ENCODE measurements at regions not wholly inside any gene's neighbourhood (a gene's known extent, or its start where the extent isn't known, plus 50 kb on each side); places are given as distances from the start of the nearest gene placed in this dataset.
"Not testable (repeated sequence)": the region's sequence is repeated elsewhere in the genome, so short reads cannot be mapped to it uniquely, and the experiment has no call there.

DNA sequence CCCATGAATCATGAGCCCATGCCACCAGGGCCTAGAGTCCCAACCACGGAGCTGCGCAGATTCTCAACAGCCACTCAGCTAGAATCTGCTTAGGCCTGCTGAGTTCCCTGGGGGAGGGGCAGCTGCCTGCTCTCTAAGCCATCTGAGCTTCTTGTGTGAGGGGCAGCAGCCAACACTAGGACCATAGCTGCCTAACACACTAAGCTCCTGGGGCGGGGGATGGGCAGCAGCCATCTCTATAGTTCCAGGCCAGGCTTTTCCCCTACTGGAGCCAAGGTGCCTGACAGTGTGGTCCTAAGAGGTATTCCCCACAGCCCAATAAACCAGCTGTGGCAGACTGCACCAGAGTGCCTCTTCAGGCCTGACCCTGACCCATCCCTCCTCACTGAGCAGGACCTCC lies 255.9 kb upstream of the ACO1 start:
- FAIRE-seq, result no peak

DNA sequence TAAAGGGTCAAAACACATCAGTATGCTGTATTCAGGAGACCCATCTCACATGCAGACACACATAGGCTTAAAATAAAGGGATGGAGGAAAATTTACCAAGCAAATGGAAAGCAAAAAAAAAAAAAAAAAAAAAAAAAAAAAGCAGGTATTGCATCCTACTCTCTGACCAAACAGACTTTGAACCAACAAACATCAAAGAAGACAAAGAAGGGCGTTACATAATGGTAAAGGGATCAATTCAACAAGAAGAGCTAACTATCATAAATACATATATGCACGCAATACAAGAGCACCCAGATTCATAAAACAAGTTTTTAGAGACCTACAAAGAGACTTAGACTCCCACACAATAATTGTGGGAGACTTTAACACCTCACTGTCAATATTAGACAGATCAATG lies 253.7 kb upstream of the ACO1 start:
- H3K27me3 ChIP-seq (ENCODE audit: control insufficient read depth, extremely low read depth, insufficient read depth, low read length); DNase-seq (ENCODE audit: low read depth, low spot score); H3K4me3 ChIP-seq (ENCODE audit: control insufficient read depth in 2 of 3, extremely low read depth in 1 of 3, insufficient read depth in 2 of 3, low read depth in 1 of 3, low read length in 3 of 3); dilution Hi-C loops (cut with MboI; ENCODE audit: extremely low pct_ligation_motif_present, low sequenced_read_pairs); H2AFZ ChIP-seq (ENCODE audit: control insufficient read depth, low read length); H3K36me3 ChIP-seq (ENCODE audit: control insufficient read depth in 2 of 2, extremely low read depth in 1 of 2, insufficient read depth in 2 of 2, low read length in 2 of 2); H3K4me1 ChIP-seq (ENCODE audit: control insufficient read depth, extremely low read depth, insufficient read depth, low read length); H3K9ac ChIP-seq (ENCODE audit: control insufficient read depth, extremely low read depth, insufficient read depth, low read length); H3K9me1 ChIP-seq (ENCODE audit: control insufficient read depth, extremely low read depth, insufficient read depth, low read length); H3K27ac ChIP-seq (ENCODE audit: control insufficient read depth, insufficient read depth, low read length); H4K20me1 ChIP-seq (ENCODE audit: control insufficient read depth, extremely low read depth, insufficient read depth, low read length); H3K9me3 ChIP-seq (ENCODE audit: control insufficient read depth, low read depth, low read length); H3K79me2 ChIP-seq (ENCODE audit: control insufficient read depth, insufficient read depth, low read length); FAIRE-seq; H3K4me2 ChIP-seq (ENCODE audit: control insufficient read depth, extremely low read depth, insufficient read depth, low read depth, low read length): not testable (repeated sequence)

More for the DNA sequence above, 255.9 kb upstream of the ACO1 start:
- Histone ChIP-seq H3K4me1 (ENCODE audit: control insufficient read depth, extremely low read depth, insufficient read depth, low read length) (no peaks in the 10 kb centered on the region), H3K27me3 (ENCODE audit: control insufficient read depth, extremely low read depth, insufficient read depth, low read length) (no peaks in the 10 kb centered on the region), H3K4me2 (ENCODE audit: control insufficient read depth, extremely low read depth, insufficient read depth, low read depth, low read length) (no peak overlapping the region), H3K9me1 (ENCODE audit: control insufficient read depth, extremely low read depth, insufficient read depth, low read length) (no peaks in the 10 kb centered on the region), H3K27ac (ENCODE audit: control insufficient read depth, insufficient read depth, low read length) (no peak overlapping the region), H3K9ac (ENCODE audit: control insufficient read depth, extremely low read depth, insufficient read depth, low read length) (no peak overlapping the region), H3K4me3 (ENCODE audit: control insufficient read depth in 2 of 3, extremely low read depth in 1 of 3, insufficient read depth in 2 of 3, low read depth in 1 of 3, low read length in 3 of 3) (no peak overlapping the region), H3K9me3 (ENCODE audit: control insufficient read depth, low read depth, low read length) (peaks cover 2% of the 10 kb centered on the region), H2AFZ (ENCODE audit: control insufficient read depth, low read length) (no peak overlapping the region), H3K79me2 (ENCODE audit: control insufficient read depth, insufficient read depth, low read length) (no peaks in the 10 kb centered on the region), H4K20me1 (ENCODE audit: control insufficient read depth, extremely low read depth, insufficient read depth, low read length) (no peaks in the 10 kb centered on the region), H3K36me3 (ENCODE audit: control insufficient read depth in 2 of 2, extremely low read depth in 1 of 2, insufficient read depth in 2 of 2, low read length in 2 of 2) (no peaks in the 10 kb centered on the region)
- DNase-seq (ENCODE audit: low read depth, low spot score), result no peak
- dilution Hi-C loops (cut with MboI; ENCODE audit: extremely low pct_ligation_motif_present, low sequenced_read_pairs), result no loop called here
- TF ChIP-seq, protein P1, sequence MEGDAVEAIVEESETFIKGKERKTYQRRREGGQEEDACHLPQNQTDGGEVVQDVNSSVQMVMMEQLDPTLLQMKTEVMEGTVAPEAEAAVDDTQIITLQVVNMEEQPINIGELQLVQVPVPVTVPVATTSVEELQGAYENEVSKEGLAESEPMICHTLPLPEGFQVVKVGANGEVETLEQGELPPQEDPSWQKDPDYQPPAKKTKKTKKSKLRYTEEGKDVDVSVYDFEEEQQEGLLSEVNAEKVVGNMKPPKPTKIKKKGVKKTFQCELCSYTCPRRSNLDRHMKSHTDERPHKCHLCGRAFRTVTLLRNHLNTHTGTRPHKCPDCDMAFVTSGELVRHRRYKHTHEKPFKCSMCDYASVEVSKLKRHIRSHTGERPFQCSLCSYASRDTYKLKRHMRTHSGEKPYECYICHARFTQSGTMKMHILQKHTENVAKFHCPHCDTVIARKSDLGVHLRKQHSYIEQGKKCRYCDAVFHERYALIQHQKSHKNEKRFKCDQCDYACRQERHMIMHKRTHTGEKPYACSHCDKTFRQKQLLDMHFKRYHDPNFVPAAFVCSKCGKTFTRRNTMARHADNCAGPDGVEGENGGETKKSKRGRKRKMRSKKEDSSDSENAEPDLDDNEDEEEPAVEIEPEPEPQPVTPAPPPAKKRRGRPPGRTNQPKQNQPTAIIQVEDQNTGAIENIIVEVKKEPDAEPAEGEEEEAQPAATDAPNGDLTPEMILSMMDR (optimal IDR thresholded peaks at IDR 0.05 in 1 of 3, IDR thresholded peaks at IDR 0.05 in 1 of 3, conservative IDR thresholded peaks at IDR 0.05 in 1 of 3; ENCODE audit: extremely low read depth in 1 of 3, insufficient read depth in 2 of 3, low read length in 3 of 3), result no peak
- TF ChIP-seq EZH2 (IDR thresholded peaks at IDR 0.05; ENCODE audit: low read length), result no peak

DNA sequence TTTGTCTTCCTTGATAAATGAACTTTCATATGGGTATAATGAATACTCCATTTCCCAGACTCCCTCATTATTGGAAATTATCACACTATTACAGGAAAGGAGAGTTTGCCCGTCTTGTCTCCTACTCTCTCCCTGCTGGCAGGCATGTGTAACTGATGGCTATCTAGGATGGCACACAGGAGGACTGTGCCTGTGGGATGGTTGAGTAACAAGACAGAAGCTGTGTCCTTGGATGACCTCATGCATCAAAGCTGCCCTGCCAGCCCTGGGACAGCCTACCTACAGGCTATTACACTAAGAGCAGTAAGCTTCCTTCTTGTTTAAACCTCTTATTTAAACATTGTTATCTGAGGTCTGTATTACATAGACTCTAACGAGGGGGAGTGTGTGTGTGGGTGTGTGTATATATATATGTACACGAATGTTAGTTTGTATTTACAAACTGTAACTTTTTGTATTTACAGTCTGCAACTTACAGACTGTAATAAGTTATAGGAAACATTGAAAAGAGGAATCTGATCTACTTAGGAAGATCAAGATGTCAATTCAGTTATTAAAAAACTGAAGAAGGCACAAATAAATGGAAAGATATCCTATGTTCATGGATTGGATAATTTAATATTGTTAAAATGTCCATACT lies 247.6 kb upstream of the ACO1 start:
- no peak overlapping the region for H3K4me3 ChIP-seq (ENCODE audit: control insufficient read depth in 2 of 3, extremely low read depth in 1 of 3, insufficient read depth in 2 of 3, low read depth in 1 of 3, low read length in 3 of 3)
- no peaks in the 10 kb centered on the region for H3K27me3 ChIP-seq (ENCODE audit: control insufficient read depth, extremely low read depth, insufficient read depth, low read length)
- no peak overlapping the region for H2AFZ ChIP-seq (ENCODE audit: control insufficient read depth, low read length)
- no peaks in the 10 kb centered on the region for H3K9me3 ChIP-seq (ENCODE audit: control insufficient read depth, low read depth, low read length)
- H3K4me1 ChIP-seq (ENCODE audit: control insufficient read depth, extremely low read depth, insufficient read depth, low read length), result no peaks in the 10 kb centered on the region
- no peaks in the 10 kb centered on the region for H3K79me2 ChIP-seq (ENCODE audit: control insufficient read depth, insufficient read depth, low read length)
- no peak for TF ChIP-seq EZH2 (IDR thresholded peaks at IDR 0.05; ENCODE audit: low read length)
- TF ChIP-seq, protein P1 (optimal IDR thresholded peaks at IDR 0.05 in 1 of 3, IDR thresholded peaks at IDR 0.05 in 1 of 3, conservative IDR thresholded peaks at IDR 0.05 in 1 of 3; ENCODE audit: extremely low read depth in 1 of 3, insufficient read depth in 2 of 3, low read length in 3 of 3), result peak in 1 of 3 experiments; percentile 19
- H3K9ac ChIP-seq (ENCODE audit: control insufficient read depth, extremely low read depth, insufficient read depth, low read length), result no peak overlapping the region
- no peaks in the 10 kb centered on the region for H3K9me1 ChIP-seq (ENCODE audit: control insufficient read depth, extremely low read depth, insufficient read depth, low read length)
- no peak for DNase-seq (ENCODE audit: low read depth, low spot score)
- no peak overlapping the region for H3K4me2 ChIP-seq (ENCODE audit: control insufficient read depth, extremely low read depth, insufficient read depth, low read depth, low read length)
- FAIRE-seq, result no peak
- H4K20me1 ChIP-seq (ENCODE audit: control insufficient read depth, extremely low read depth, insufficient read depth, low read length), result no peaks in the 10 kb centered on the region
- H3K27ac ChIP-seq (ENCODE audit: control insufficient read depth, insufficient read depth, low read length), result no peak overlapping the region
- no peaks in the 10 kb centered on the region for H3K36me3 ChIP-seq (ENCODE audit: control insufficient read depth in 2 of 2, extremely low read depth in 1 of 2, insufficient read depth in 2 of 2, low read length in 2 of 2)
- dilution Hi-C loops (cut with MboI; ENCODE audit: extremely low pct_ligation_motif_present, low sequenced_read_pairs), result no loop called here

Measured in keratinocyte (primary cell).